CMK (cell line): ENCODE measurements at regions not wholly inside any gene's neighbourhood (a gene's known extent, or its start where the extent isn't known, plus 50 kb on each side); places are given as distances from the start of the nearest gene placed in this dataset.
"Not testable (repeated sequence)": the region's sequence is repeated elsewhere in the genome, so short reads cannot be mapped to it uniquely, and the experiment has no call there.

ENCODE experiments used
- DNase-seq: peaks from one replicate; pipeline ENCODE4 v3.0.0-alpha.2; 2010; ENCODE audit warnings: low read depth

DNA sequence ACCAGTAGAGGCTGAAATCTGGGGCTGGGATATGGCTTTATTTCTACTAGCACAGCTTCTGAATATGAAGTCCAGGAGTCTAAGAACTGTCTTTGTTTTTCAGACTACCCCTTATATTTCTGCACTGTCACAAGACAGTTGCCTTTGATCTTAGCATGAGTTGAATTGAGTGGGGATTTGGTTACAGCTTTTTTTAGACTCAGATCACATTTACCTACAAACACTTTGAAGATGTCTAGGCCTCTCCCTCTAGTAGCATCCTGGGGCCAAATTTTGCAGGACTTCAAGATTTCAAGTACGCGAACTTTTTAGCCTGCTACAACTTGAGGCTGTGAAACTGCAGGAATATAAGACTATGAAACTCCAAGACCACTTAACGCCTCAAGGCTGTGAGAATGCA, 240.2 kb downstream of the NEBL start:
- no peak for DNase-seq

DNA sequence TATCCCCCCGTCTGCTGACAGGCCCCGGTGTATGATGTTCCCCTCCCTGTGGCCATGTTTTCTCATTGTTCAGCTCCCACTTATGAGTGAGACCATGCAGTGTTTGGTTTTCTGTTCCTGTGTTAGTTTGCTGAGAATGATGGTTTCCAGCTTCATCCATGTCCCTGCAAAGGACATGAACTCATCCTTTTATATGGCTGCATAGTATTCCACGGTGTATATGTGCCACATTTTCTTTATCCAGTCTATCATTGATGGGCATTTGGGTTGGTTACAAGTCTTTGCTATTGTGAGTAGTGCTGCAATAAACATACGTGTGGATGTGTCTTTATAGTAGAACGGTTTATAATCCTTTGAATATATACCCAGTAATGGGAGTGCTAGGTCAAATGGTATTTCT, 244.7 kb downstream of the NEBL start:
- not testable (repeated sequence) for DNase-seq

DNA sequence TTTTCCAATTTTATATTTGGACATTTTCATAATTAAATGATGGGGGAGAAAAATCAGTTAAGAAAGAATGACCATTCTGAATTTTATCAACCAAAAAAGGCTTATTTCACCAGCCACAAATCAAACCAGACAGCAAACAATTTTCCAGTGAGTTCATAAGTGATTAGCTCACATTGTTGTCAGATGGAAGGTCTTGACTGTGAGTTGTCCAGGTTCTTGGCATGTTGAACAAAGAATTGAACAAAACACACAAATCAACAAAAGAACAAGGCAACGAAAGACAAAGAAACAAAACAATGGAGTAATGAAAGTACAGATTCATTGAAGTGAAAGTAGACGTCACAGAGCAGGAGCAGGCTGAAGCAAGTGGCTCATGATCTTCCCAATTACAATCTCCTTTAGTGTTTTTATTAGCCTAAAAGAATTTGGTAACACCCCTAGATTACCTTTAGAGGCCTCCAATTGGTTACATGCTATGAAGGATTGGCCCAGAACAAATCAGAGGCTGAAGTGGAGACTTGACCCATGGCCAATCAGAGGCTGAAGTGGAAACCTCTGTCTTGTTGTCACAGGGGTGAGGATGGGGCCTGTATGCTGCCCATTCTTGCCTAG, 248.7 kb downstream of the NEBL start:
- no peak for DNase-seq

DNA sequence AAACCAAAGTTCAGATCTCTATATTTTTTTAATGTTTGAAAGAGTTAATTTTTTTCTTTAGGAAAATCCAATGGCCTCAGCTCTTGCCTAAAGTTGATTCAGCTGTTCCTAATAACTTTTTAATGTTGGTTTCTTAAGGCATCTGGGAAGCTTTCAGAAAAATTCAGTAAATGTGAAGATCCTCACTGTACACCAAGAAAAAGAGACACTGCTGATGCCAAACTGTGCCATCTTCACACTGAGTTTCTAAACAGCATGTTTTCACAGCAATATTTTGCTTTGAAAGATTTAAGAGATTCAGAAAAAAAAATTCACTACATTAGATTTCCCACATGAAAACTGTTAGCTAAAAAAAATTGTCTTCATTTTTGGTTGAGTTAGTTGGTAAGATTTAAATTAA, 249.4 kb downstream of the NEBL start:
- no peak for DNase-seq

DNA sequence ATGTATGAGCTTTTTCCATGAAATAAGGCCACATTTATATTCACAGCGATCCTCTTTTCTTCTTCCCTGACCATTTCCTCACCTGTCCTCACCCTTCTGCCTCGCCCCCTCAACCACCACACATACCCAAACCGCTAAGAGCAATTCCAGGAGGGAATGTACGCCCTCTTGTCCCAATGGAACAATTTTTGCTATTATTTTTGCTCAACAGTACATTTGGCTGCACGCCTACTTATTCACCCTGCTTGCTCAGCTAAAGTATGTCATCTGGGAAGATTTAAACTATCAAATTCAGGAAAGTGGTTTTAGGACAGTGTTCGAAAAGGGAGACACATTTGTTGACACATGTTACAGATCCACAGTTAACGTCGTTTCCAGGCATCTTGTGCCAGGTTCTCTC, 252.7 kb downstream of the NEBL start:
- no peak for DNase-seq

DNA sequence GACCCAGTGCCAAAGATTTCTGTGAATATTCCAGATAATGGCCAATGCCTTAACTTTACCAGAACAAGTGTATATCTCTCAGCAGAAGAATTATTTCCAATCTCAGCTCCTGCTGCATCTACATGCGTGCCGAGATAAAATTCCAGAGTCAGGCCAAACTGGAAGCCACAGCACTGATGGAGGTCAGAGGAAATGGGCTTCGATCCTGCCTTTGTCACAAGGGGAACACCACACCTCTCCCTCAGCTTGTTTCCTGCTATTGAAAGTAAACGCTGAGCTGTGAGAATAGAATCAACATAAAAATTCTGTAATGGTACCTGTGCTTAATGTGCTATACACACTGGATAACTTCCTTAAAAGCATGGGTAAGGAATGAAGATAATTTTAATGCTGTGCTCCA, 255.5 kb downstream of the NEBL start:
- no peak for DNase-seq

DNA sequence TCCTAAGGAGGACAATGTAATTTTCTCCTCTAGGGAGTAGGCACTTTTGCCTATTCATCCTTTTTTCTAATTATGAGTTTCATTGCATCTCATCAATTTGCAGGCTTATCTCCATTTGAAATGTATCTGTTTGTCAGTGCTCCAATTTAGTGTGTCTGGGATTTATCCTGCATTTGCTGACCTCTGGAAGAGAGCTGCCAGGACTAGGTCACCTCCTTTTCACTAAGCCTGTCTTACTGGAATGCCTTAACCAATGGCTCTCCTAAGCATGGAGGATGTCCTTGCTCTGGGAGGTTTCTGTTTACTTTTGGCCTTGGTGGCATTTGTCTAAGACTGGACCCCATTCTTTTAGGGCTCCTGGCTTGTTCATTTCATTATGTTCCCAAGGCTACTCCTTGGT, 261.5 kb downstream of the NEBL start:
- no peak for DNase-seq

DNA sequence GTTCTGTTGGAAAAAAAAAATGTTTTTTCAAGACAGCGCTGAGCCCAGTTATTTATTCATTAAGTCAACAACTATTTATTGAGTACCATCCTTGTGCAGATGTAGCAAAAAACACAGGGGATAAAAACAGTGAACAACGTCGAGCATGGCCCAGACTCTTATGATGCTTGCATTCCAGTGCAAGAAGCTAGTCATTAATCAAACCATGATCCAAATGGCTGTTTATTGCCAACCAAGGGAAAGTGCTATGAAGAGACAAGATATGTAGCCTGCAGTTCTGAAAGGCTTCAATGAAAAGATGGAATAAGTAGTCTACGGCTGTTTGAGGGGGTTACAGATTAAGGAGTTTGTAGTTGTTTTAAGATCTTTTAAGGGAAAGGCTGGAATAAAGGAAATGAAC, 262.3 kb downstream of the NEBL start:
- DNase-seq: no peak

DNA sequence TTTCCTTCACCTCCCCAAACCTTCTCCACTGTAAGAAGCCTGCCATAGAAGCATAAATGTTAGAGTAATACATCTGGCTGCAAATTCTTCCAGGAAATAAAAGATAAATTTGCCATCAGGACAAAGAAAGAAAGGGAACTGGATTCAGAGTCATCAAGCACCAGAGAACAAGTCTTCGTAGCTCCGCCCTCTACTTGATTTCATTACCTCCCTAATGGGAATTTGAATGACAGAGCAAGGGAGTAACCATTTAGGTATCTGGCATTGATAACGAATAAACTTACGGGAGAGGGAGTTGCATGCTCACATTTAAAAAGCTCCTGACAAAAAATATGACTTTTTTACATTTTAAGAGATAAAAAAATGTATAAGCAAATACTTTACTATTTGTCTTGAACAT, 263.4 kb downstream of the NEBL start:
- DNase-seq: no peak

DNA sequence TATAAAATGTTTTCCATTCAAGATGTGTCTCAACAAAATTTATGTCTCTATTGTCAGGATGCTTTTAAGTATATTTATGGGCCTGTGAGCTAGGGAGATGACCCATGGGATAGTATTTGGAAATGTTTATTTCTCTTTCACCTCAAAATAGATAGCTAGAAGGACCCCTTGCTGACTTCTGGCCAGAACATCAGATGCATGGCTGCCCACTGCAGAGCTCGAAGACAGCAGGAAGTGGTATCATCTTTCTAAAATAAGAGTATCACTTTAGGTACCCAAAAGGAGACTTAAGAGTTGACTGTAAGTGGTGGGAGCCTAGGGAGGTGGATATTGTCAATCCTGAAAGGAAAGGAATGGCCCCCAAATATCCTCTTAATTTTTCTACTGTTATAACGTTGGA, 264.4 kb downstream of the NEBL start:
- DNase-seq: no peak

DNA sequence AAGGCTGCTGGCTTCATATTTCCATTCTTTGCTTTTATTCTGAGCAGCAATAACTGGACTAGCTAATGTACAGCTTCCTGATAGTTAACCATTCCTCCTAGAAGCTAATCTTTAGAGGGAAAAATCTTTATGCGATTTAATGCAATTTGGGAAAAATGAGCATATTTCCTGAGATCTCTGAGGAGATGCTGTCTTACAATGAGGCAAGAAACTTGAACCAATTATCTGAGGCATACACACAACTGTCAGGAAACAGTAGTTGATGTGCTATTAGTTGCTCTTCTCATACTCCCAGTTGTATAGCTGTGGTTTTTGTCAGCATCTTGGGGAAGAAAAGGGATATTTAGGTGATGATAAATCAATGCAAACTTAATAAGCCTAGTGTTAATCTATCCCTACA, 265.9 kb downstream of the NEBL start:
- no peak for DNase-seq

DNA sequence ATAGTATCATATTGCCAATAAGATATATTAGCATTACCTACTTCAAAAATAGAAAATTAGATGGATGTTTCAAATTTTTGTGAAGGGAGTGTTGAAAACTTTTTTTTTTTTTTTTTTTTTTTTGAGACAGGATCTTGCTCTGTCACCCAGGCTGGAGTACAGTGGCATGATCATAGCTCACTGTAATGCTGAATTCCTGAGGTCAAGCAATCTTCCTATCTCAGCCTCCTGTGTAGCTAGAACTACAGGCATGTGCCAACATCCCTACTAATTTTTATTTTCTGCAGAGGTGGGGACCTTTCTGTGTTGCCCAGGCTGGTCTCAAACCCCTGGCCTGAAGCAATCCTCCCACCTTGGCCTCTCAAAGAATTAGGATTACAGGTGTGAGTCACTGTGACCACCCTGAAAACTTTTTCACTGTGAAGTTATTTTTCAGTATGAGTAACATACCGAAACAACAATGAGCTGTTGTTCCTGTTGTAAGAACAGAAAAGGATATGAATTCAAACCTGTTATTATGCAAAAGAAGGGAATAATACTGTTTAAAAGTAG, 266.9 kb downstream of the NEBL start:
- DNase-seq: no peak

DNA sequence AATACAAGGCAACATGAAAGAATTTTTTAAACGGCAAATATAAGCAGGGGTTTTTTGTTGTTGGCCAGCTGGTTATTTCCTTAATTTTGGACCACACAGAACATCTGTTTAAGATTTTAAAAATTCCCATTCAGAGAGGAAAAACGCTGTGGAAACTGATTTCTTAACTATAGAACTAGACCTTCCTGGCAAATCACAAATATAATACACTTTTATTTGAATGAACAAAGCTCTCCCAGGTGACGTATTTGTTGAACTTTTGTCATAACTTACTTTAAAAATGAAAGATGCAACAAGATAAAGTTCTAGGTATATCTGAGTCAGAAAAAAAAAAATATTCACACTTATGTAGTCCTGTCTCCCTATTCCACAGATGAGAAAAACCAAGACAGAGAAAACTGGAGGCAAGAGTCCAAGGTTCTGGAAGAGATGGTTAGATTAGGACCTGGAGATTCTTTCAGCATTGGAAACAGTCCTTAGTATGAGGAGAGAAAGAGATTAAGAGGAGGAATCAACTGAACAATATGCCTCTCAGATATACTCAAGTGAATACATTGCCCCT, 269.1 kb downstream of the NEBL start:
- no peak for DNase-seq

DNA sequence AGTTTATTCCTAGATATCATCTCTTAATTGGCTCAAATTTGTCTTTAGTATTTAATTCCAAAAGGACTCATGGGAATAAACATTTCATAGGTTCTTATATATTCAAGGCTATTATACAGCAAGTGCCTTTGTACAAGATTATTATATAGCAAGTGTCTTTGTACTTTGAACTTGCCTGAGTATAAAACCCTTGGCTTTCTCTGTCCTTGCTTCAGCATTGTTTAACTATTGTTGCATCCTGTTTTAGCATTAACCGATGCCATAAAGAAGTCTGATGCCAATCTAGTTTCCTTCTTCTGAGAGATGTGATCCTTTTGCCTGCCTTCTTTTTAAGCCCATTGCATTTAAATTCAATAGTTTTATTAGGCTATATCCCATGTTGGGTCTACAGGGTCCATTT, 270.0 kb downstream of the NEBL start:
- no peak for DNase-seq

DNA sequence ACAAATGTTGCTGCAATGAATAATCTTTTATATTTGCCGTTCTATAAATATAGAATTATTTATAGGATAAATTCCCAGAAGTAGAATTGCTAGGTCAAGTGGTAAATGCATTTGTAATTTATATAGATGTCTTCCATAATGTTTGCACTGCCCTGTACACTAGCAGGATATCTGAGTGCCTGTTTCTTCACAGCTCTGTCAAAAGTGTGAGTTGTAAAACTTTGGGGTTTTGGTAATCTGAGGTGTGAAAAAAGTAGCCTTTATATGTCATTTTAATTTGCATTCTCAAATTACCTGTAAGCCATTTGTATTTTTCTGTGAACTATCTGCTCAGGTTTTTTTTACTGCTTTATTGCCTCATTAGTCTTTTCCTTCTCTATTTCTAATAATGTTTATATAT, 271.2 kb downstream of the NEBL start:
- DNase-seq: no peak

DNA sequence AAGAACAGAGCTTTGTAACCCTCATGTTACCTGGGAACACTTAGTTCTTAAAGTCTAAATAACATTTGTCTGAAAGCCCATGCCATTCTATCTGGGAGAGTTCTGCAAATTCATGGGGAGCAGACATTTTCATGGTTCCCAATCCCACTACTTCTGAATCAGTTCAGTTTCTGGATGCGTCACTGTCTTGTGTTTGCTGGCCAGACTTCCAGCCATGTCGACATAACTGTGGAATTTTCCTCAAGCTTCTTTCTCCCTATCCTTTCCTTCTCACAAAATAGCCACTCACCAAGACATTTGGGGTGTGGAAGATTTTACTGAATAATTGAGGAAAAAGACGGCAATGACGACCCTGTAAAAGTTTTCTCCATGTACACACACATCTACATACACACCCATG, 272.5 kb downstream of the NEBL start:
- no peak for DNase-seq

DNA sequence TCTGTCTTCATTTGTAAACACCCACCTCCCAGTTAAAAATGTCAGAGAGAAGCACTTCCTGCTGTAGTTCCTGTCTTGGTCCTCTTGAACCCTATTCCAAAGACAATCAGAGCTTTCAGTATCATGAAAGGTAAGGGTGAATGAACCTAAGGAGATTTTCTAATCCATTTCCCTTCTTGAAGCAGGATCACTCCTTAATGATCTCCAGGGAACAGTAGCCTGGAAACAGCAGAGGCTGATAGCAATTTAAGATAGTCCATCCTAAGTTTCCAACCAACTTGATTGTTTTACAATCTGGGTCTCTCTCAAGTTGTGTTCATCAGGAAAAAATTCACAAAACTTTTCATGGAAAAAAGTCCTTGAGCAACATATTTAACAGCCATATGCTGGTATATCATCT, 273.6 kb downstream of the NEBL start:
- no peak for DNase-seq

DNA sequence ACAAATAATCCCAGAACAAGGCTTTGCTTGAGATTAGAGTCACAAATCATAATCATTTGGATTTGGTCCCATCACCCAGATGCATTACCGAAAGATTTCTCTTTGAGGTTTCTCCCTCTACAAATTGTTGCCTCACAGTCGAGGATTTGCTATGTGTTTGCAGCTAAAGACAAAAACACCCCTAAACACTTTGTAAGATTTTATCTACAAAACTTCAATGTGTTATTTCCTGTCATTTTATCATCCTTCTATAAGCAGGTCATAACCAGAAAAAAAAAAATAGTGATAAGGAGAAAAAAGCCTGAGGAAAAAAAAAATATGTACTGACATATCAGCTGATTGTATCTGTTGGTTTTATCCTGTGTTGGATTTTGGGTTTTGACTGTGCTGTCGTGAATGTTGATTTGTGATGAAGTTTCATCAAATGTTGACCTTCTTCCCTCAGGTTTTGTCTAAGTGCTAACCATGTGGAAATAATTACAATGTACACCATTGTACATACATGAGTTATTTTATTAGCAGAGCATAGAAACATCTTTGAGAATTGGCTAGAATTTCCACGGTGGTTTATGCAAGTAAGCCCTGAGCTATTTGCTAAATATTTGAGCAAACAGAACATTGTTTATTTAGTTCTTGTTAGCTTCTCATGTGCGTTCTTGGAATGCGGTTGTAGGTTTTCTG, 274.4 kb downstream of the NEBL start:
- DNase-seq: no peak

DNA sequence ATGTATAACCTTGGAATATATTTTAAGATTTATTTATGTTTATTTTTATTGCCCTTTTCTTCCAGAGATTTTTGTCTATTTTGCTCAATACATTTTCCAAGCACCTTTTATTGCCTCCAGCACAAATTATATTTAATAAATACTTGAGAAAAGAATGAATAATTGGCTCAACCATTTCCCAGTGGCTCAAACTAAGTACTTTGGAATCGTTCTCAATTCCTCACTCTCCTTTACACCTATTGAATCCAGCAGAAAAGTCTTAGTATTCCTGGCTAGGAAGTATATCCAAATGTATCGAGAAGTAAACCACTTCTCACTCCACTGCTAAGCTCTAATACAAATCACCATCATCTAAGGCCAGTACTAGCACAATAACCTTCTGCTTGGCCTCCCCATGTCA, 276.1 kb downstream of the NEBL start:
- DNase-seq: no peak

DNA sequence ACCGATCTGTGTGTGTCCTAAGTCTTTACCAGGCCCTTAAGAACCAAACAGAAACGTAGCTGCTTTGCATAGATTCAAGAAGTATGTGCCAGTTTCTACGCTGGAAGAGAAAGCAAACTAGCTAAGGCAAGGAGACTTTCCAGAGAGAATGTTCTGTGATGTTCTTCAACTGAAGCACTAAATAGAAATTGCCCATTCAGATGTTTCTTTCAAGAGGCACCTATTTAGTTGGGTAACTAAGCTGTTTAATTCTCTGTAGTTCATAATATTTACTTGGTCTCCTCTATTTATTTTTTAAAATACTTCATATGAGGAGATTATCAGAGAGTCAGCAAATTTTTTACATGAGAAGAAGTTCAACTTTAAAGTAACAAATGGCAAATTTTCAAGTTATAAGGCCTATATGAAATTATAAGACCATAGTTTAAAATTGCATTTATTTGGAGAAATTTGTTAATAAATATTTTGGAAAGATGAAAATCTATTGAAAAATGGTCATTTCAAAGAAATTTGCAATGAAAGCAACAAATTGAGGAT, 279.0 kb downstream of the NEBL start:
- DNase-seq: no peak

DNA sequence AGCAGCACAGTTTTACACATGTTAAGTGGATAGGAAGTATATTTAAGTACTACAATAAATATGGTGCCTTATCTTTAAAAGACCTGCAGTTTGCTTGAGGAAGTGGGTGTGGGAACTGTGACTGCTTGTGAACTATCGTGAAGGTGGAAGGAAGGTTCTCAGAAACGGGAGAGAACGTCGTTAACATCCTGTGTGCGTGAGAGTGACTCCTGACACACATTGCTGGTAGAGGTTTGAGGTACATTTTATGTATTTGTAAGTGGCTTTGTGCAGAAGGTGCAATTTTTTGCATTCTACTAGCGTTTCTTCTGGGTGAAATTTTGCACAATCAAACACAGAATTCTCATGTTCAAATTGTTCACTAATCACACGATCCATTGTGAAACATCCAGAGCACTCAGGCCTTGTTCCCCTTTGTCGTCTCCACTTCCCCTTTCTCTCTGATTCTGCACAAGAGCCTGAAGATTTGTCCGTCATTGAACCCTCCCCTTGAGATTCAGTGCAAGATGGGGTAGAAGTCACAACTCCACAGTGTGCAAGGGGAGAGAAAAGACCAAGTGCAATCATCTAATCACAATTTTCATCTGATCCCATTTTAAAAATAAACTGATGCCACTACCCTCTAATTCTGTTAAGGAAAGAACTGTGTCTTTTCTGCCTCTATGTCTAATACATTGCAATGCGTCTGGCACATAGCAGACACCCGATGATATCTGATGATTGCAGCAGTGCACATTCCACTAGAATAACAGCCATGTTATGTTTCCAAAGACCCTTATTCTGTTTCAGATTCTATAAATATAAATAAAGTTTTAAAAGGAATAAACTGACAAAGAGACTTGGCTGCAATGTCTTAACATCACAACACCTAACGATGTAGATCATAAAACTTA, 279.9 kb downstream of the NEBL start:
- DNase-seq: peak; percentile 58

DNA sequence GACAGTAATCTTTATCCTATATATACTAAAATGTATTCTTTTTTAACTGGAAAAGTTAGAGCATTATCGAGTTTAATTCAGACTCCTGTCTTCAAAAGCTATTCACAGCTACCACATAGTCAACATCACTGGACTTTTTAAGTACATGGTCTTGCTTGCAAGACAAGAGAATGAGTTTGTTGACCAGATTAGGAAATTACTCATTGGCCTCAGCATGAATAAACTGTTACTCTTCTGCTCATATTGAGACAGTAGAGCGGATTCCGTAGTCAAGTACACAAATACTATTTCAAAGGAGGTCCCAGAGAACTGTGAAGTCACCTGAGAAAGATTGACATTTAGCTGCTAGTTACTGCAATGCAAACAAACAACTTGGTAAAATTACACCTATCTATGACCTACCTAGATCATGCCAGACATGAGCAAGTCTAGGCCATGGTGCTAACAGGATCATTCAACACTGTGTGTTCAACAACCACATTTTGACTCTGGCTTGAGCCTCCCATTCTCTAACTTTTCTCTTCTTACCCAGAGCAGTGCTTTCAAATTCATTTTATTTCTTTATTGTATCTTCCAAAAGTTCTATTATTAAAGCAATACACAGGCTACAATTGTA, 280.9 kb downstream of the NEBL start:
- DNase-seq: no peak
